ENCODE measurements at regions not wholly inside any gene's neighbourhood (a gene's known extent, or its start where the extent isn't known, plus 50 kb on each side); places are given as distances from the start of the nearest gene placed in this dataset.

GRCh38 chr18:76252880-76253279, 242.2 kb downstream of the ZNF516 start:
- peak; percentile 38 for DNase-seq

- DNase-seq, result no peak
Measured at GRCh38 chr18:76252139-76252538, 242.9 kb downstream of the ZNF516 start.

GRCh38 chr18:76251691-76252090, 243.4 kb downstream of the ZNF516 start:
- DNase-seq, result no peak

- no peak for DNase-seq
Measured at GRCh38 chr18:76246590-76246989, 248.5 kb downstream of the ZNF516 start.

GRCh38 chr18:76234676-76235060, 260.4 kb downstream of the ZNF516 start:
- DNase-seq, result no peak

- DNase-seq, result no peak
Measured at GRCh38 chr18:76233876-76234675, 261.0 kb downstream of the ZNF516 start.

- DNase-seq, result no peak
Measured at GRCh38 chr18:76233406-76233805, 261.6 kb downstream of the ZNF516 start.

GRCh38 chr18:76232779-76233178, 262.3 kb downstream of the ZNF516 start:
- DNase-seq, result no peak

GRCh38 chr18:76232010-76232409, 263.0 kb downstream of the ZNF516 start:
- DNase-seq, result no peak

GRCh38 chr18:76231402-76231801, 263.6 kb downstream of the ZNF516 start:
- no peak for DNase-seq

- DNase-seq, result no peak
Measured at GRCh38 chr18:76230791-76231190, 264.3 kb downstream of the ZNF516 start.

- no peak for DNase-seq
Measured at GRCh38 chr18:76228716-76229115, 266.3 kb downstream of the ZNF516 start.

GRCh38 chr18:76227759-76228158, 267.3 kb downstream of the ZNF516 start:
- DNase-seq, result no peak

- DNase-seq, result no peak
Measured at GRCh38 chr18:76223403-76223802, 271.6 kb downstream of the ZNF516 start.

- DNase-seq, result no peak
Measured at GRCh38 chr18:76219023-76219422, 276.0 kb downstream of the ZNF516 start.

GRCh38 chr18:76216096-76216495, 278.9 kb downstream of the ZNF516 start:
- no peak for DNase-seq

- DNase-seq, result no peak
Measured at GRCh38 chr18:76213991-76214390, 281.1 kb downstream of the ZNF516 start.

- peak; percentile 25 for DNase-seq
Measured at GRCh38 chr18:76212960-76213359, 282.1 kb downstream of the ZNF516 start.

- DNase-seq, result no peak
Measured at GRCh38 chr18:76209597-76209996, 285.4 kb downstream of the ZNF516 start.

GRCh38 chr18:76208678-76209306, 286.2 kb downstream of the ZNF516 start:
- peak; percentile 59 for DNase-seq

GRCh38 chr18:76205906-76206305, 289.1 kb downstream of the ZNF516 start:
- no peak for DNase-seq

GRCh38 chr18:76203552-76203951, 291.5 kb downstream of the ZNF516 start:
- no peak for DNase-seq

- no peak for DNase-seq
Measured at GRCh38 chr18:76202322-76202721, 292.7 kb downstream of the ZNF516 start.

GRCh38 chr18:76195601-76196000, 299.4 kb downstream of the ZNF516 start:
- DNase-seq, result no peak

- no peak for DNase-seq
Measured at GRCh38 chr18:76188097-76188496, 306.9 kb downstream of the ZNF516 start.
